Right kidney (tissue), 1 donor: ENCODE measurements at regions not wholly inside any gene's neighbourhood (a gene's known extent, or its start where the extent isn't known, plus 50 kb on each side); places are given as distances from the start of the nearest gene placed in this dataset.

ENCODE experiments used
- DNase-seq: peaks from one replicate; pipeline ENCODE4 v3.0.0-alpha.2; 2016

DNA sequence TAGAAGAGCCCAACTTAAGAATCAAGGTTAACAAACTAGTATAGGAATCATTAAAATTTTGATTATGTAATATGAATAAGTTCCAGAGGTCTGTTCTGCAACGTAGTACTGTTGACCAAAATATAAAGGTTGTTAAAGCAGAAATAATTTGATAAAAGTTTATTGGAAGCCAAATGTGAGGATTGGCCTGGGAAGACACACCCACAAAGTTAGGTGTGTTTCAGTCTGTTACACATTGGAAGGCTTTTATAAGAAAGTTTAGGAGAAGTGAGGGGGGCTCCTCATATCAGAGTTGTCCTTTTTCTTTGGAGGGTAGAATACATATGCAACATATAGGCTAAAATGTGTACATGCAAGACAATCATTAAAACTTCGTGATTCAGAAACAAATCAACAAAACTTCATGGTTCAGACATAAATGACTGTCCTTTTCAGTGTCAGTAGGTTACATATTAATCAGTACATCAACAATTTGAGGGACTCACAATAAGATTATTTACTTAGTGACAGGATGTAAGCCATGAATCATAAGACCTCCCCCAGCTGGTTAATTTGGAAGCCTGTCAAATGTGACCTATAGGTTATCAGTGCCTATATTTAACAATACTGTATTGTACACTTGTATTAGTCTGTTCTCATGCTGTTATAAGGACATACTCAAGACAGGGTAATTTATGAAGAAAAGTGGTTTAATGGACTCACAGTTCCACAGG lies 245.0 kb upstream of the B3GALT2 start:
- no peak for DNase-seq

DNA sequence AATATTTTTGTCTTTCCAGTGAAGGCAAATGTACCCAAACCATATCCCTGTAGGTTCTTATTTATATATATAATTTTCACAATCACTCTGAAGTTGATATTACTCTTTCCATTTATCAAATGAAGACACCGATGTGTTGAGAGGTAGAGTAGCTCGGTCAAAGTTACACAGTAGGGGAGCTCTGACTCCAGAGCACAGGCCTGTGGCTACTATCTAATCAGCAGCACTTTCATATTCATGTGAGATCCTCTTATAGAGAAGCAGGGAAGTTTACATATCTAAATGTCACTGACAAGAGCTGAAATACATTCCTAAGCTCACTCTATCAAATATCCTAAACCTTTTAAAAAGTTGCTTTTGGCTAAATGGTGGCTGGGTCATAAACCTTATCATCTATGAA lies 241.1 kb upstream of the B3GALT2 start:
- no peak for DNase-seq

DNA sequence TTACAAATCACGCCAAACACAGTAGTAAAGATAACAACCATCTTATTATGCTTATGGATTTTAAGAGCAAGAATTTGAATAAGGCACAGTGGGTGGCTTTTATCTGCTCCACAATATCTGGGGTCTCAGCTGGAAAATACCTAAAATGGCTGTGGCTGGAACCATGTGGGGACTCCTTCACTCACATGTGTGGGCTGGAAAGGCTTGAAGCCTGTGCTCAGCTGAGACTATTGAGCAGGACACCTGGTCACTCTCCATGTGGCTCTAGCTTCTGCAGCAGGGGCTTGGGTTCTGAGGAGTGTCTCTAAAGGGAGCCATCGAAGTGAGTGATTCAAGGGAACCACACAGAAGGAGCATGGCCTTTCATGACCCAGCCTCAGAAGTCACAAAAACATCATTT lies 239.6 kb upstream of the B3GALT2 start:
- DNase-seq = no peak

DNA sequence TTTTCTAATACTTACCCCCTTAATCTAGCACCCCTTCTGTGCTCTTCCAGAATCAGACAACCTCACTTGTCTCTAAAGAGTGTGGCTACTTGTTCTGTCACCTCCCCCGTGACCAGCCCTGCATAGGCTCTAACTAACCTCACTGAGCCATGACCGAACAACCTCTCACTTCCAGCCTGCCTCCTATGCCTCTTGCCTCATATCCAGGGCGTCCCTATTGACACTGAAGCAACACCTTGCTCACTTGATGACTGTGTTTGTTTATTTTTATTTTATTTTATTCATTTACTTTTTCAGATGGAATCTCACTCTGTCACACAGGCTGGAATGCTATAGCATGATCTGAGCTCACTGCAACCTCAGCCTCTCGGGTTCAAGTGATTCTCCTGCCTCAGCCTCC lies 235.1 kb upstream of the B3GALT2 start:
- DNase-seq = no peak

DNA sequence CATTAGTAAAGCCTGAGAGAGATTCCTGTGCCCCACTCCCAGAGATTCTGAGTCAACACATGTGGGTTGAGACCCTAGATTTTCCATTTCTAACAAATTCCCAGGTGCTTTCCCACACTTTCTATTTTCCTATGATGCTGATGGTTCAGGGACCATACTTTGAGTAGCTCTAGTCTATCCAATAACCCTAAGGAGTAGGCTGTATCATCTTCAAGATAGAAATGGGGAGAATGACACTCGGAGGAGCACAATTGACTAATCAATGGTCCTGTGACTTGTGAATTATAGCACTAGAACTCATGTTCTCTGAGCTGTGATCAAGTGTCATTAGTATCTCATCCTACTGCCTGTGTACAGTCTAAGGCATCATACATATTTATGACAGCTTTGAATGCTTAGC lies 232.9 kb upstream of the B3GALT2 start:
- no peak for DNase-seq

DNA sequence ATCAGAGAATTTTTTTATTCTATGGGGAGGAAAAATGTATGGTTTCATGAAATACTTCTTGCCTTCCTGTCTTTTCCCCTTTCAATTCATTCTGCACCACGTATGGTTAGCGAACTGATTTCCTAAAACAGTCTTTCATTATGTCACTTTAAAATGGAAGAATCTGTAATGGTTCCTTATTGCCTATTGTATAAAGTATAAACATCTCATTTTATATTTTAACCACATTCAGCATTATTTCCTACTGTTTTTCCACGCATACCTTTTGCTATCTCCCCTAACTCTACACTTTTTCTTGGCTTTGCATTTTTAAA lies 232.3 kb upstream of the B3GALT2 start:
- DNase-seq = no peak

DNA sequence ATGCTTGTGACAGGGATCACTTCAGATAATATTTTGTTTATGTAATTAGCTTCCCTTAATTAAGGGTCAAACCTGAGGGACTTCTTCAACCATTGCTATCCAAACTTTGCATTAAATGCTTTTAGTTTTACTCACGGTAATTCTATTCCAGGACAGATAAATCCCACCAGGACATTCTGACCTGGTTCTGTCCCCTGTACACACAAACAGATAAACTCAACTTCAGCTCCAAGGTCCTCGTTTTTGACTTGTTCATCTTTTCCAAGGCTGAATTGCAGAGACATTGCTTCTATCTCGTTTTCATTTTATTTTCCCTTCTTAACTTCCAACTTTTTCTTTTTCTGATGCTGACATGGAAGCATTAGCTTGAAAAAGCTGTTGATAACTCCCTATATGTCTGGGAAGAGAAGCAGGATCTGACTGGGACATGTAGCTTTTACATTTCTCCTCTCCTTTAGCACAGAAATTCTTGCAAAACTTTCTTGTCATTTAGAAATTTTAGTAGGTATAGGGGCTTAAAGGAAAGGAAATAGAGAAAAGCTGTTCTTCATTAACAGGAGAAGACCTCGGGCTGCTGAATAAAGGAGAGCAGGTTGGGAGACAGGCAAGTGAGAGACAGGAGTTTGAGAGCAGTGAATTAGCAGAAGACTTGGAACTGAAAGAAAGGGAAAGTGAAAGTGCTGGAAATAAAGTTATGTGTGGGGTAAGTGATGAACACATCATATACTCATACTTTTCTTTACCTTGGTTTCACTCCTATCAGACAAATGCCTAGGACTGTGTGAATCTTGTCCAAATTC lies 231.7 kb upstream of the B3GALT2 start:
- no peak for DNase-seq

DNA sequence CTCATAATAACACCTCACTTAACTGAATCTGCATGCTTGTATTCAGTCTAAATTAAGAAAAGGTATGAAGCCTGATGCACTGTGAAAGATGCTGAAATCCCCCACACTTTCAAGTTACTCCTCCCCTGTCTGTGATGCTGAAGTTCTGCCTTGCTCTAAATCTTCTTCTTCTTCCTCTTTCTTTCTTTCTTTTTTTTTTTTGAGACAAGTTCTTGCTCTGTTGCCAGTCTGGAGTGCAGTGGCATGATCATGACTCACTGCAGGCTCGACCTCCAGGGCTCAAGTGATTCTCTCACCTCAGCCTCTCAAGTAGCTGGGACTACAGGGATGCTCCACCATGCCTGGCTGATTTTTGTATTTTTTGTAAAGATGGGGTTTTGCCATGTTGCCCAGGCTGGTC lies 231.0 kb upstream of the B3GALT2 start:
- no peak for DNase-seq

DNA sequence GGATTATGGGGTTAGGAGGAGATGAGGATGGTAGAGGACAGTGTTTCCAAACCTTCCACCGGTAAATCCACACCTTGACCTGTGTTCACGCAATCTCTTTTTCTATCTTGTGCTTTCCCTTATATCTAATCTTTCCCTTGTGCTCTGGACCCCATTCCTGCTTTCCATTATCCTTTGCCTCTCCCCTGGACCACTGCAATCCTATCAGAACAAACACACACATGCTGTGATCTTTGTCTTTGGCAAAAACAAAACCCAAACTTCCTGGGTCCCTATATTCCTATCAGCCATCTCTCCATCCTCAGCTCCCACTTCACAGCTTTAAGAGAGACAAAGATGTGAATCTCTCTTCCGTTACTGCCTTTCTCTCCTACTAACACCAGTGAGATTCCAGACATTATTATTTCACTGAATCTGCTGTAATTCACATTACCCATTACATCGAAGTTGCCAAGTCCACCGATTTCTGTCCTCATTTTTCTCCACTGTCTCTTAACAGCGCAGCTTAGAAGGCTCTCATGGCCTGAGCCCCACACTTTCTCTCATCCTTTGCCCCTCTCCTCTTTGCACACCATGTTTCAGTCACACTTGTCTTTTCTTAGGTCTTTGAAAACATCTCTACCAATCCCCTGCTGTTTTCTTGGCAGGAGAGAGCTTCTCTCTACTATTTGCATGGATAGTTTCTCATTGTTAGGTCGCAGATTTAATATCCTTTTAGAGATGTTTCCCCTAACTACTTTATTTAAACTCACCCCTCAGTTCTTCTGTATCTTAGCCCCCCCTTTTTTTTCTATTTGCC lies 230.0 kb upstream of the B3GALT2 start:
- no peak for DNase-seq

DNA sequence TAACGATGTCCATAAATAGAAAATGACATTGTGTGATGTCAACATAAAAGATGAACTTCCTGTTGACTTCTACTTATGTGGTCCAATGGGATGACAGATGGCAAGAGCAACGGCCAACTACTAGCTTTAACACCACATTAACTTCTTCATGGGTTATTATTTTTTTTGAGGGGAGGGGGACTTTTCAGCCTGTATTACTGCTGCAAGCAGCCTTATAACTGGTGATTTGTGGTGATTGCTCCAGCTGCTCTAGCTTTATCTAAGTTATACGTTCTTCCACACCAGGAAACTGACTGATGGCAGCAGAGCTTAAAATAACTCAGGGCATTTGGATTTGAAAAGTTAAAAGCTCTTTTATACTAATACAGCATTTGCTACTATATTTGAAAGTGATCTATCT lies 228.8 kb upstream of the B3GALT2 start:
- no peak for DNase-seq

DNA sequence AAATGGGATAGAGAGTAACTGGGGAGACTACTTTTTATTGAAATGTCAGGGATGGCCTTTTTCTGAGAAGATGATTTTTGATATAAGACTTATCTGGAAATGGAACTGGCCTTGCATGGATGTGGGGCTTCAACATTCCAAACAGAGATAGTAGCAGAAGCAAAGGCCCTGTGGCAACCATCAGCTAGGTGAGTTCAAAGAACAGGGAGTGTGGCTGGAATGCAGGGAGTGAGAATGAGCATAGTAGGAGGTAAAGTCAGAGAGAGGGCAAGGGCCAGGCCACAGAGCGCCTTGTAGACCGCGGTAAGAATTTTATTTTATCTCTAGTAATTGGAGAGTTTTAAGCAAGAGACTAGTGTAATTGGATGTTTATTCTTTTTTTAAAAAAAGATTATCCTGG lies 227.0 kb upstream of the B3GALT2 start:
- DNase-seq = no peak

DNA sequence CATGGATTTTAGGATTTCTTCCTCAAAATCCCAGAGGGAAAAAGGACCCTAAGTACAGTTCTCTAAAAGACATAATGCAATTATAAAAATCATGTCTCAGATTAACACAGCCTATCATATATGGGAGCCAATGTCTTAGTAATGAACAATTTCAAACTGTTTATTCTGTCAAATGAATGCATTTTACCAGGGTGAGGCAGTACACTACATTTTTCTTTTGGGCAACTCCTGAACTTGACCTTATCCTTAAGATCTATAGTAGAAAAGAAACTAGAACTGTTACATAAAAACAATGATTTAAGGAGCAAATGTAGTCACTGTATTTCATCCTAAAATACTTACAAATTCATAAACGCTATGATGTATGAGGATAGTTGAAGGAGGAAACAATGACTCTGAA lies 226.3 kb upstream of the B3GALT2 start:
- DNase-seq = no peak

DNA sequence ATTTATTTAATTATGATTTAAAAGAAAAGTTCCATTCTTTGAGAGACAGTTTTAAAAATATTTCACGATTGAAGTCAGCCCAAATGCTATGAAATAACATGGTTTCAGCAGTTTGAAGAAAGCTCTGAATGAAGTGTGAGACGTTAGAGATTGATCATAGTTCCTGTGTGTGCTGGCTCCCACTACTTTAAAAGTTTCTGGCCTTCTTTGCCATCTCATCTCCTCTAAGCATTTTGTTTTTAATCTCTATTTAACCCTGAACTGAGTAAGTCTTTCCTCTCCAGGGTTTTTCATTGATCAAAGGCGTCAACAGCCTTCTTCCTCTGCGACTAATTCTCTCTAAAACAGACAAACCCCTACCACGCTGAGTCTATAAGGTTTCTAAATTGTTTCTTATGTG lies 225.3 kb upstream of the B3GALT2 start:
- DNase-seq = no peak

DNA sequence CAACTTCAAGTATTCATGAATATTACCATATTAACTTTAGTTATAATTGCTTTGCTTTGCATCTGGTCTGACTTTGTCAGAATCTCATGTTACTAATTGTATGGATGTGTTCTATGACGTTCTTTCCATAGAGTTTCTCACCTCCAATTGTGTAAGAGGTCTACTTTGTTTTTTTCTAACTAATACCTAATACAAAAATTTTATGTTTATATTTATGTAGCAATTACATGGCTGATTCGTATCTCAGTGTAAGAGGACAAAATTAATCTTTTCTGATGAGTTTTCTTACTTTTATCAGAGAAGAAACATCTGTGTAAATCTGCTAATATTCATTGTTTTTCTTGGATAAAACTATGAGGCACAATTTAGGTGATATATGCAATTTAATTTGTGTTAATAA lies 224.8 kb upstream of the B3GALT2 start:
- no peak for DNase-seq

DNA sequence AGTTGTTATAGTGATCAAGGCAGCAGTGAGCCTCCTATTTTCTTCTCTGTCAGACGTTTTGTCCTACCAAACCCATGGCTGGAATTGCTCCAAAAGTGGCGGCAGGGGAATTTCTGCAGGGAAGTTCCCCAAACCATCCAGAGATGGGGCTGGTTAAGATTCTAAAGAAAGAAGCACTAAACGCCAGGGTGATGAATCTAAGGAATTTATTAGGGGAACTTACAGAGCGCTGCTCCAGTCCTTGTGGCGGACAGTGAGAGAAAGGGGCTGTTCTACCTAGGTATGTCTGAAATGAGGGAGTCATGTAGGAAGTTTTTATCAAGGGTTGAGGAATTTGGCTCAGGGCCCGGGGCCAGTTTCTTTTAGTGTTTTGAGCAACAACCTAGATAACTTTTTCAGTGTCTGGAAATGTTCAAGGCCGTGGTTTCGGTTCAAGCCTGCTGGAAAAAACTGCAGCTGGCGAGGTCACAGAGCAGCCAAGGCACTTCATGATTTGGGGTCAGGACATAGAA lies 222.4 kb upstream of the B3GALT2 start:
- DNase-seq = no peak

DNA sequence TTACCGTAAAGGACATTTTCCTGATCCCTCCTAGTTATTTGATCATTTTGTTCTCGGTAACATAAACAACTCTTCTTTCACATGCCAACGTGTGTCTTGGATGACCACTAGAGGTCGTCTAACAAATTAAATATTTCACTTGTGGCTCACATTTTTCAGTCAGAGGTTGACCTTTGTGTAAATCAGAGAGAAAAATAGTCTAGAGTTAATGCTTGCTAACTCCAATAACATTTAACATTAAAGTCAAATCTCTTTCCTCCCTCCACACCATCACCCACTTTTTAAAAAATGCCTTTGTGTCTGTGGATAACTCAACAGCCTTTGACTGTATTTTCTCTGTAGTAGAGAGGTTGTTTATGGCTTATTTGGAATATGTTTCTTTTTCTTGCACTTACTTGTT lies 220.5 kb upstream of the B3GALT2 start:
- peak; percentile 24 for DNase-seq

DNA sequence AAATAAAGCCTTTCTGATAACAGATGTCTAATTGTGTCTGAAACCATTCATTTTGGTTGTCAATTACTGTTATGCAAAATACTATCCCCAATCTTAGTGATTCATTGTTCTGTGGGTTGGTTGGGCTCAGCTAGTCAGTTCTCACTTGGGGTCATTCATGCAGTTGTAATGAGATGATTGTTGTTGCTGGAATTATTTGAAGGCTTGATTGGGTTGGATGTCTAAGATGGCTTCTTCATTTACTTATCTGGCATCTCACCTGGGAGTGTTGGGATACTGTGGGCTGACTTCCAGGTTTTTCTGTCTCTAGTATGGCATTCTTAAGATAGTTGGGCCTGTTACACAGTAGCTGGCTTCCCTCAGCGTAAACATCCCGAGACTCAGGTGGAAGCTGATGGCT lies 217.8 kb upstream of the B3GALT2 start:
- DNase-seq = no peak

DNA sequence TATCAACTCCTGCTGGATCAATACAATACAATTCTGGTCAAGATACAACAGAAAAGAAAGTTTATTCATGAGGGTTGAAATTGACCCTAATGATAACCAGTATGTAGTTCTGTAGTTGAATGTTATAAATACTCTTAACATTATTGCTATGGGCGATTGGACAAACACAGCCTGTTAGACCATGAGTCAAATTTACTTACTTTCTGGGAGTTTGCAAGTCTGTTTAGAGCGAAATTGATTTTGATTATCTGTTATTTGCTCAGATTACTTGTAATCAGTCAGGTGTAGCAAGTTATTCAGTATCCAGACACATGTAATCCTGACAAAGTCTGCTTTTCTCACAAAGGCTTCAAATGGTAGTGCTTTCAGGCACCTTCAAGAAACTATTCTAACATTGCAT lies 216.6 kb upstream of the B3GALT2 start:
- DNase-seq = no peak

DNA sequence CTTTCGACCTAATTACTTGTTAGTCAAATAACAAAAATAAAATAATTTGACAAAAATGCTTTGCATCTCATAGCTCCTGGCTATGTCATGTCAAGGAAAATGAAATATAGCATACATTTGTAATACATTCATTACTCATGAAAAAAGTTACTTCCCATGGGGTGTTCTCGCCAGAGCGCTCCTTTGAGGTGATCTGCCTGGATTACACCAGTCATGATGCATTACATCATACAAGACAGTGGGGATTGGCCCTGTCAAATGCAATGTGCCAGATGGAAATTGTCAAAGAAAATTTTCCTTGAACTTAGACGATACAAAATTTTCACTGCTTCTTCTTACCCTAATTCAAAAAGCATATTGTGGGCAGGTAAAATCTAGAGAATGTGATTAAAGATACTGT lies 215.6 kb upstream of the B3GALT2 start:
- DNase-seq = no peak

DNA sequence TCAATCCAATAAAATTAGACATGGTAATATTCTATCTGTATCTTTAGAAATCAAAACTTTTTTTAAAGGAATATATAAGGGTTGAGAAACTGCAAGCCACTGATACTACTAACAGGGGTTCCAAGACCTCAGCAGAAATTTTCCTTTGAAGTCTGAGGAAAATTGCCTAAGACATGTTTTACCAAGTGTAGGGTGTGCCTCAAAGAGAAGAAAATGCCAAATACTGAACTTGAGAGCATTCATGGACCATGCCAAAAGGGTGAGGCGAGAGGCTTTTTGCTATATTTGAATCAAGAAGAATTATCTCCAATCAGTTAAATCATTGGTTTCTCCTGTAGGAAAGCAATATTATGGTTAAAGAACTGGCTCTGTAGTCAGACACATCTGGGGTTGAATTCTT lies 207.9 kb upstream of the B3GALT2 start:
- DNase-seq = no peak

DNA sequence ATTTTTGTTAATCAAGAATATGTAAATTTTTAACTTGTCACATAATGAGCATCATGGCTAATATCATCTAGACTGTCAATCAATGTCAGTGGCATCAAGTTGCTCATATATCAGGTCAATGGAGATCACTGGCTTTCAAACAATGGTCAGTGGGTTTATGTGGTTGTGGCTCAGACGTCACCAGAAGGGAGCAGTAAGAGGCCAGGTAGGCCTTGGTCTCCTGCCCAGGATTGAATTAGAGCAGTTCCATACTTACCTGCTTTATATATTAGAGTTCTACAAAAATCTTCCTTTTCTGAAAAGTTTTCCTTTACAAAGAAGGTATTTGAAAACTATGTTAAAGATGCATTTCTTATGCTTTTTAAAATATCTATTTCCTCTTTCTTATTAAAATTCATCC lies 206.3 kb upstream of the B3GALT2 start:
- DNase-seq = no peak

DNA sequence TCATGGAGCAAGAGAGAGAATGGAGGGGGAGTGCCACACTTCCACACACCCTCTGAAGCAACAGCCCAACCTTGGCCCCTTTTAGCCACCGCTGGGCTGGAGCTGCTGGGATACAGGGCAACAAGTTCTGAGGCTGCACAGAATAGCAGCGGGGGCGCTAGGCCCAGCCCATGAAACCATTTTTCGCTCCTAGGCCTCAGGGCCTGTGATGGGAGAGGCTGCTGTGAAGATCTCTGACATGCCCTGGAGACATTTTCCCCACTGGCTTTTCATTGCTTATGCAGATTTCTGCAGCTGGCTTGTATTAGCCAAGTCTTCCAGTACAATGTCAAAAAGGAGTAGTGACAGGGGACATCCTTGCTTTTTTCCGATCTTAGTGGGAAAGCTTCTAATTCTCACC lies 202.3 kb upstream of the B3GALT2 start:
- no peak for DNase-seq

DNA sequence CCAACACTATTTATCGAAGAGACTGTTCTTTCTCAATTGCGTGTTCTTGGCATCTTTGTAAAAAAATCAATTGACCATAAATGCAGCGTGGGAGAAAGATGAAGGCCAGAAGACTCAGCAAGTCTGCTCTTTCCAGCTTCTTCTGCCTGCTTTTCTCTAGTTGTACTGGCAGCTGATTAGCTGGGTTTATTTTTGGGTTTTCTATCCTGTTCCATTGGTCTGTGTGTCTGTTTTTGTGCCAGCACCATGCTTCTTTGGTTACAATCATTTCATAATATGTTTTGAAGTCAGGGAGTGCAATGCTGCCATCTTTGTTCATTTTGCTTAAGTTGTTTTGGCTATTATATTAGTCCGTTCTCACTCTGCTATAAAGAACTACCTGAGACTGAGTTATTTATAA lies 201.8 kb upstream of the B3GALT2 start:
- DNase-seq = no peak
